ENCODE measurements at regions not wholly inside any gene's neighbourhood (a gene's known extent, or its start where the extent isn't known, plus 50 kb on each side); places are given as distances from the start of the nearest gene placed in this dataset.

- TF ChIP-seq EZH2 (IDR thresholded peaks at IDR 0.05; ENCODE audit: borderline replicate concordance, low read depth, low read length, severe bottlenecking) (no peak), MAX (IDR thresholded peaks at IDR 0.05; ENCODE audit: insufficient read depth, insufficient read length) (no peak), GATA2 (IDR thresholded peaks at IDR 0.05; ENCODE audit: insufficient read depth, insufficient read length, low read depth, low read length) (no peak), MYC (IDR thresholded peaks at IDR 0.05; ENCODE audit: low read depth, low read length) (no peak), POLR2AphosphoS5 (IDR thresholded peaks at IDR 0.05; ENCODE audit: insufficient read depth, low read depth, low read length) (no peak), POLR2A (IDR thresholded peaks at IDR 0.05; ENCODE audit: low read depth, low read length) (no peak), JUN (IDR thresholded peaks at IDR 0.05; ENCODE audit: borderline replicate concordance, insufficient read depth, insufficient read length, low read depth) (no peak), FOS (IDR thresholded peaks at IDR 0.05; ENCODE audit: borderline replicate concordance, insufficient read depth, low read length) (no peak), CTCF (IDR thresholded peaks at IDR 0.05; ENCODE audit: extremely low read depth in 1 of 2, insufficient read depth in 1 of 2, low read depth in 1 of 2, low read length in 2 of 2) (no peak)
- H3K36me3 ChIP-seq (ENCODE audit: control insufficient read depth in 2 of 2, extremely low read depth in 1 of 2, insufficient read depth in 2 of 2, low read length in 2 of 2), result no peaks in the 10 kb centered on the region
- H3K9ac ChIP-seq (replicated peaks; ENCODE audit: extremely low read depth, insufficient read depth, low read length), result no peak overlapping the region
- FAIRE-seq, result no peak
- no peak overlapping the region for H2AFZ ChIP-seq (ENCODE audit: low read depth, low read length)
- H3K9me1 ChIP-seq (replicated peaks; ENCODE audit: control insufficient read depth, extremely low read depth, insufficient read depth, low read length), result no peaks in the 10 kb centered on the region
- no peak overlapping the region for H3K4me2 ChIP-seq (ENCODE audit: insufficient read depth, low read length)
- POLR2A ChIA-PET, result no interaction called here
- H3K4me3 ChIP-seq (replicated peaks in 1 of 3; ENCODE audit: insufficient read depth in 1 of 3, low read depth in 1 of 3, low read length in 3 of 3), result no peak overlapping the region
- no TSS peak for BruUV-seq (replicated peaks)
- CTCF ChIA-PET, result no interaction called here
- no peaks in the 10 kb centered on the region for H3K9me3 ChIP-seq (replicated peaks; ENCODE audit: control insufficient read depth, insufficient read depth, low read length)
- peaks cover 8 to 19% of the 10 kb centered on the region in 2 experiments for H3K27me3 ChIP-seq (ENCODE audit: control insufficient read depth in 2 of 2, insufficient read depth in 2 of 2, low read length in 2 of 2)
- no peak overlapping the region for H3K27ac ChIP-seq (ENCODE audit: insufficient read depth, low read depth, low read length)
- dilution Hi-C loops (cut with MboI; ENCODE audit: extremely low pct_ligation_motif_present, low sequenced_read_pairs), result no loop called here
- intact Hi-C loops (cut with micrococcal nuclease), result no loop called here
- no peaks in the 10 kb centered on the region for H4K20me1 ChIP-seq (replicated peaks; ENCODE audit: control insufficient read depth, extremely low read depth, insufficient read depth, low read length)
- DNase-seq (ENCODE audit: low read depth, low spot score), result no peak
- no peaks in the 10 kb centered on the region for H3K4me1 ChIP-seq (ENCODE audit: control insufficient read depth, extremely low read depth, insufficient read depth, low read length)
- H3K79me2 ChIP-seq (ENCODE audit: control insufficient read depth, insufficient read depth, low read length), result no peaks in the 10 kb centered on the region
Observed at GRCh38 chr7:132041108-132041507, 484.7 kb upstream of the PODXL start.
